ENCODE measurements at regions not wholly inside any gene's neighbourhood (a gene's known extent, or its start where the extent isn't known, plus 50 kb on each side); places are given as distances from the start of the nearest gene placed in this dataset.

GRCh38 chr6:21312118-21312517 lies 281.4 kb upstream of the SOX4 start:
- Histone ChIP-seq H3K9me3 (ENCODE audit: control insufficient read depth in 2 of 3, insufficient read depth in 1 of 3, low read length in 3 of 3) (no peaks in the 10 kb centered on the region), H3K27ac (ENCODE audit: low read depth in 2 of 2, low read length in 2 of 2) (no peak overlapping the region), H3K4me1 (ENCODE audit: control insufficient read depth in 2 of 3, insufficient read depth in 2 of 3, low read depth in 1 of 3, low read length in 3 of 3) (no peaks in the 10 kb centered on the region), H3K27me3 (ENCODE audit: control insufficient read depth, insufficient read depth, low read length) (no peaks in the 10 kb centered on the region), H3K9ac (ENCODE audit: low read length in 3 of 3) (no peak overlapping the region), H3K36me3 (ENCODE audit: control insufficient read depth in 2 of 3, insufficient read depth in 3 of 3, low read length in 3 of 3) (no peaks in the 10 kb centered on the region), H3K4me3 (ENCODE audit: low read length in 3 of 3) (no peak overlapping the region)
- no peak for TF ChIP-seq CTCF (IDR thresholded peaks at IDR 0.05; ENCODE audit: borderline replicate concordance, extremely low read depth, insufficient read depth)
- FAIRE-seq (no peak), DNase-seq (no peak)
- intact Hi-C loops (cut with DNase I) = no loop called here

GRCh38 chr6:21317642-21318041 lies 275.9 kb upstream of the SOX4 start:
- intact Hi-C loops (cut with DNase I) = no loop called here
- TF ChIP-seq CTCF (IDR thresholded peaks at IDR 0.05; ENCODE audit: borderline replicate concordance, extremely low read depth, insufficient read depth) = no peak
- FAIRE-seq = no peak

DNA sequence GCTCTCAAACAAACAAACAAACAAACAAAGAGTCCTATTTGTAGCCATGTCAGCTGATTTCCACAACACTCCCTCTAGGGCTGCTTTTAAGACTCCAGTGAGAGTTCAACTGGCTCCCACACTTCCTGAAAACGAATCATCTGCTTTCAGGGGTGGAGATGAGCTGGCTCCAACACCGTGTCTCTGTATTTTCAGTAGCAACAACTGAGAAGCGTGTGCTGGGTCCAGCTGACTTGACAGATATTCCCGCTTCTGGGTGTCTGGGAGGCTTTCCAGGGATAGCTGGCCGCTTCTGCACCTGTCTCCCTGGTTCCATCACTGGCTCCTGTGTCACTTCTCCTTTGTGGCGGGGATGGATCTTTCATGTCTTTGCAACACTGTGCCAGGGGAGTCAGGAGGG lies 272.5 kb upstream of the SOX4 start:
- no peak overlapping the region for H3K4me3 ChIP-seq (ENCODE audit: low read length in 3 of 3)
- H3K27me3 ChIP-seq (ENCODE audit: control insufficient read depth, insufficient read depth, low read length) = no peaks in the 10 kb centered on the region
- intact Hi-C loops (cut with DNase I) = no loop called here
- no peak for DNase-seq
- no peak overlapping the region for H3K27ac ChIP-seq (ENCODE audit: low read depth in 2 of 2, low read length in 2 of 2)
- no peak for FAIRE-seq
- TF ChIP-seq CTCF (IDR thresholded peaks at IDR 0.05; ENCODE audit: borderline replicate concordance, extremely low read depth, insufficient read depth) = no peak
- H3K4me1 ChIP-seq (ENCODE audit: control insufficient read depth in 2 of 3, insufficient read depth in 2 of 3, low read depth in 1 of 3, low read length in 3 of 3) = no peaks in the 10 kb centered on the region
- H3K9ac ChIP-seq (ENCODE audit: low read length in 3 of 3) = no peak overlapping the region
- no peaks in the 10 kb centered on the region for H3K9me3 ChIP-seq (ENCODE audit: control insufficient read depth in 2 of 3, insufficient read depth in 1 of 3, low read length in 3 of 3)
- H3K36me3 ChIP-seq (ENCODE audit: control insufficient read depth in 2 of 3, insufficient read depth in 3 of 3, low read length in 3 of 3) = no peaks in the 10 kb centered on the region

More at GRCh38 chr6:21317642-21318041, 275.9 kb upstream of the SOX4 start:
- no peaks in the 10 kb centered on the region for H3K27me3 ChIP-seq (ENCODE audit: control insufficient read depth, insufficient read depth, low read length)
- DNase-seq = peak in 2 of 5 donors; percentile 39 to 60
- H3K9me3 ChIP-seq (ENCODE audit: control insufficient read depth in 2 of 3, insufficient read depth in 1 of 3, low read length in 3 of 3) = no peaks in the 10 kb centered on the region
- H3K27ac ChIP-seq (ENCODE audit: low read depth in 2 of 2, low read length in 2 of 2) = no peak overlapping the region
- H3K4me3 ChIP-seq (ENCODE audit: low read length in 3 of 3) = peak overlapping the region in 2 of 3 donors; percentile 33 to 36
- no peaks in the 10 kb centered on the region for H3K36me3 ChIP-seq (ENCODE audit: control insufficient read depth in 2 of 3, insufficient read depth in 3 of 3, low read length in 3 of 3)
- H3K9ac ChIP-seq (ENCODE audit: low read length in 3 of 3) = no peak overlapping the region
- H3K4me1 ChIP-seq (ENCODE audit: control insufficient read depth in 2 of 3, insufficient read depth in 2 of 3, low read depth in 1 of 3, low read length in 3 of 3) = no peaks in the 10 kb centered on the region

DNA sequence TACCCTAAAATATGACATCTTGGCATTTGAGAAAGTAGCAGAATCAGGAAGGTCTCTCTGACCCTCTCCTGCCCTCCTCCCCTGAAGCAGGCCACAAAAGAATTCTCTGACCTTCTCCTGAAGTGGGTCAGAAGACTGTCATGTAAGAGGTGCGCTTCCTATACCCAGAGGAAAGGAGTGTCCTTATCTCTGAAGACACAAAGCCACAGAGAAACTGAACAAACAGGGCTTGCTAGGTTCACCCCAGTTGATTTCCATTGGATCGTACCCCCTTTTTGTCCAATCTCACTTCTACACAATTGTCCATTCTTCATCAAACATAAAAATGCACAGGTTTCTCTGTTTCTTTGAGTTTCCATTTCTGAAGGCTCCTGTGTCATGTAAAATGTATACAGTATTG lies 272.0 kb upstream of the SOX4 start:
- DNase-seq = no peak
- intact Hi-C loops (cut with DNase I) = no loop called here
- H3K9me3 ChIP-seq (ENCODE audit: control insufficient read depth in 2 of 3, insufficient read depth in 1 of 3, low read length in 3 of 3) = no peaks in the 10 kb centered on the region
- TF ChIP-seq CTCF (IDR thresholded peaks at IDR 0.05; ENCODE audit: borderline replicate concordance, extremely low read depth, insufficient read depth) = no peak
- no peaks in the 10 kb centered on the region for H3K27me3 ChIP-seq (ENCODE audit: control insufficient read depth, insufficient read depth, low read length)
- H3K4me3 ChIP-seq (ENCODE audit: low read length in 3 of 3) = no peak overlapping the region
- H3K36me3 ChIP-seq (ENCODE audit: control insufficient read depth in 2 of 3, insufficient read depth in 3 of 3, low read length in 3 of 3) = no peaks in the 10 kb centered on the region
- no peak for FAIRE-seq
- no peaks in the 10 kb centered on the region for H3K4me1 ChIP-seq (ENCODE audit: control insufficient read depth in 2 of 3, insufficient read depth in 2 of 3, low read depth in 1 of 3, low read length in 3 of 3)
- H3K9ac ChIP-seq (ENCODE audit: low read length in 3 of 3) = no peak overlapping the region
- no peak overlapping the region for H3K27ac ChIP-seq (ENCODE audit: low read depth in 2 of 2, low read length in 2 of 2)

Measured in kidney (tissue), 13 donors.